Bronchial epithelial cell (primary cell): ENCODE measurements at regions not wholly inside any gene's neighbourhood (a gene's known extent, or its start where the extent isn't known, plus 50 kb on each side); places are given as distances from the start of the nearest gene placed in this dataset.

Experiments used
- DNase-seq: peaks from one replicate; pipeline ENCODE4 v3.0.0-alpha.2; 2010; ENCODE audit warnings: low read depth
- FAIRE-seq: peaks from 2 replicates; lab custom pipeline; 2011; peaks lifted over from hg19 to GRCh38; lab: Jason Lieb, UNC
- H3K27me3 ChIP-seq: 2 replicates; pipeline ENCODE4 v1.5.1; 2011; ENCODE audit warnings: low read length; ENCODE audit not compliant: control insufficient read depth, insufficient read depth
- H3K36me3 ChIP-seq: 2 replicates; pipeline ENCODE4 v1.5.1; 2011; ENCODE audit warnings: low read length; ENCODE audit not compliant: control insufficient read depth, insufficient read depth
- H3K4me3 ChIP-seq: 2 replicates; pipeline ENCODE4 v1.5.1; 2011; ENCODE audit warnings: mild to moderate bottlenecking, low read depth, low read length, control low read depth
- TF ChIP-seq, protein P1 (sequence below): IDR thresholded peaks from 2 replicates; pipeline ENCODE4 v1.5.1; 2011; ENCODE audit warnings: mild to moderate bottlenecking, moderate library complexity, low read length, control low read depth, inconsistent platforms; ENCODE audit not compliant: insufficient read depth, severe bottlenecking

DNA sequence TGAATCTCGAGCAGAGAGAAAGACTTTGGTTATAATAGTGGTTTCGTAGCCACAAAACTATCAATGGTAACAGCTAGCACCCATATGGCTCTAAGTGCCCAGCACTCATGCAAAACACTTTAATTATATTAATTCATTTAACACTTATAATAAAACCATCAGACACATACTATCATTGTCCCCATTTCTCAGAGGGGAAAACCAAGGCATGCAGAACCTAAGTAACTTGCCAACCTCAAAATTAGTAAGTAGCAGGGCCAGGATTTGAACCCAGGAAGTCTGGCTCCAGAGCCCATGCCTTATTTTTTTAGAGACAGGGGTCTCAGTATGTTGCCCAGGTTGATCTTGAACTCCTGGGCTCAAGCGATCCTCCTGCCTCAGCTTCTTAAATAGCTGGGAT is 145.6 kb upstream of the HS3ST2 start:
- Histone ChIP-seq H3K4me3 (no peak overlapping the region), H3K36me3 (no peaks in the 10 kb centered on the region), H3K27me3 (no peaks in the 10 kb centered on the region)
- FAIRE-seq (no peak), DNase-seq (no peak)
- TF ChIP-seq, protein P1, sequence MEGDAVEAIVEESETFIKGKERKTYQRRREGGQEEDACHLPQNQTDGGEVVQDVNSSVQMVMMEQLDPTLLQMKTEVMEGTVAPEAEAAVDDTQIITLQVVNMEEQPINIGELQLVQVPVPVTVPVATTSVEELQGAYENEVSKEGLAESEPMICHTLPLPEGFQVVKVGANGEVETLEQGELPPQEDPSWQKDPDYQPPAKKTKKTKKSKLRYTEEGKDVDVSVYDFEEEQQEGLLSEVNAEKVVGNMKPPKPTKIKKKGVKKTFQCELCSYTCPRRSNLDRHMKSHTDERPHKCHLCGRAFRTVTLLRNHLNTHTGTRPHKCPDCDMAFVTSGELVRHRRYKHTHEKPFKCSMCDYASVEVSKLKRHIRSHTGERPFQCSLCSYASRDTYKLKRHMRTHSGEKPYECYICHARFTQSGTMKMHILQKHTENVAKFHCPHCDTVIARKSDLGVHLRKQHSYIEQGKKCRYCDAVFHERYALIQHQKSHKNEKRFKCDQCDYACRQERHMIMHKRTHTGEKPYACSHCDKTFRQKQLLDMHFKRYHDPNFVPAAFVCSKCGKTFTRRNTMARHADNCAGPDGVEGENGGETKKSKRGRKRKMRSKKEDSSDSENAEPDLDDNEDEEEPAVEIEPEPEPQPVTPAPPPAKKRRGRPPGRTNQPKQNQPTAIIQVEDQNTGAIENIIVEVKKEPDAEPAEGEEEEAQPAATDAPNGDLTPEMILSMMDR = no peak

GRCh38 chr16:22670044-22670536 is 143.9 kb upstream of the HS3ST2 start:
- Histone ChIP-seq H3K27me3 (peaks cover 3% of the 10 kb centered on the region), H3K36me3 (no peaks in the 10 kb centered on the region), H3K4me3 (no peak overlapping the region)
- DNase-seq (no peak), FAIRE-seq (no peak)
- TF ChIP-seq, protein P1 = no peak

- FAIRE-seq (no peak), DNase-seq (peak; percentile 18)
- TF ChIP-seq, protein P1 = no peak
- peaks cover 3% of the 10 kb centered on the region for H3K27me3 ChIP-seq
- H3K36me3 ChIP-seq = no peaks in the 10 kb centered on the region
- H3K4me3 ChIP-seq = no peak overlapping the region
These were observed 143.4 kb upstream of the HS3ST2 start for GRCh38 chr16:22670551-22671041.

DNA sequence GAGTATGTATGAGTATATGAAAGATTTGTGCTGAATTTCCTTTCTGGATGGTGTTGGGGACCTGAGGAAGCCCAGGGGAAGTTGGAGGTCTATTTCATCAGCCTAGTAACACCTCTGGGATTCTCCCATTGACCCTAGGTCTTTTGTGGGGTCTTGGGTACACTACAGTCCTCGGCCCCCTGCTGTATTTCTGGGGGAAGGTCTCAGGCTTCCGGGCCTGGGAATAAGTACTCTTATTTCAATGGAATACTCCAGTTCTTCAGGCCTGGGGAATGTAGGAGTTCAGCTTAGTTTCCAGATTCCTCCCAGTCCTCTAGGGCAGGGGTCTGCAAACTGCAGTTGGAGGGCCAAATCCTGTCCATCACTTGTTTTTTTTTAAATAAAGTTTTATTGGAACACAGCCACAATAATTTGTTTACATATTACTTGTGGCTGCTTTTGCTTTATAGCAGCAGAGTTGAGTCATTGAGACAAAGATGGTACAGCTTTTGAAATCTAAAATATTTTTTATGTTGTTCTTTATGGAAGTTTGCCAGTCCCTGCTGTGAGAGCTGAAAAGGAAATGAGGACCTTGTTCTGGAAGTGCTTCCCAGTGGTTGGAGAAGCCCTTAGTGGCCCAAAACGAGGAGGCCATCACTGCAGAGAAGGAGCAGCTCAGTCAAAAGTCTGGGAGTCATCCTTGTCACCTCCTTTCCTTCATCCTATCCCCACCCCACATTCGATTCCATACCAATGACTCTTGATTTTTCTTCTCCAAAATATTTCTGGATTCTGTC is 142.5 kb upstream of the HS3ST2 start:
- FAIRE-seq = no peak
- Histone ChIP-seq H3K4me3 (no peak overlapping the region), H3K36me3 (no peaks in the 10 kb centered on the region), H3K27me3 (peaks cover 4% of the 10 kb centered on the region)
- TF ChIP-seq, protein P1 = no peak
- DNase-seq = no peak

DNA sequence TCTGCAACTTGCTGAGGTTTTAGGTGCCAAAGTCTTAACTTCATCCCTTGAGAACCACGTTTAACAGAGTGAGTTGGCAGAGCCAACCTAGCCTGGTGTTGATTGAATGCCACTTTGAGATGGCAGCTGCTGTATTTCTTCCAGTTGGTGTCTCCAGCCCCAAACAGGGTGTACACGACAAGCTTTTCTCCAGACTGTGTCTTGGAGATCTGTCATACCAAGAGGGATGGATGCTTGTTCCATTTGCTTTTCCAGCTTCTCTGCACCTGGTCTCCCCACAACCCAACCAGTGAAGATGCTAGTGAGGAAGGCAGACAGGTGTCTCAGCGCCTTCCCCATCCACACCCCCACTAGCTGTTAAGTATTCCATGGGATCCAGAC is 141.1 kb upstream of the HS3ST2 start:
- Histone ChIP-seq H3K27me3 (peaks cover 4% of the 10 kb centered on the region), H3K4me3 (no peak overlapping the region), H3K36me3 (no peaks in the 10 kb centered on the region)
- TF ChIP-seq, protein P1 = no peak
- no peak for DNase-seq
- no peak for FAIRE-seq

GRCh38 chr16:22673421-22673831 is 140.5 kb upstream of the HS3ST2 start:
- Histone ChIP-seq H3K4me3 (no peak overlapping the region), H3K27me3 (peaks cover 4% of the 10 kb centered on the region), H3K36me3 (no peaks in the 10 kb centered on the region)
- TF ChIP-seq, protein P1 = no peak
- DNase-seq (no peak), FAIRE-seq (no peak)
